OCI-LY3 (cell line): ENCODE measurements at regions not wholly inside any gene's neighbourhood (a gene's known extent, or its start where the extent isn't known, plus 50 kb on each side); places are given as distances from the start of the nearest gene placed in this dataset.

Experiments
- EZH2phosphoT487 ChIP-seq: fragments of 200-600 bp; shearing (Covaris generic); IDR thresholded peaks from 2 replicates; pipeline ENCODE4 v1.6.1; 2018; ENCODE audit warnings: antibody characterized with exemption, mixed run types, low read depth
- TF ChIP-seq, protein P1 (sequence below): fragments of 200-600, 300-600 bp; sonication (generic); IDR thresholded peaks from 2 replicates; pipeline ENCODE4 v1.5.1; 2014; ENCODE audit warnings: antibody characterized with exemption, low read length, low read depth

DNA sequence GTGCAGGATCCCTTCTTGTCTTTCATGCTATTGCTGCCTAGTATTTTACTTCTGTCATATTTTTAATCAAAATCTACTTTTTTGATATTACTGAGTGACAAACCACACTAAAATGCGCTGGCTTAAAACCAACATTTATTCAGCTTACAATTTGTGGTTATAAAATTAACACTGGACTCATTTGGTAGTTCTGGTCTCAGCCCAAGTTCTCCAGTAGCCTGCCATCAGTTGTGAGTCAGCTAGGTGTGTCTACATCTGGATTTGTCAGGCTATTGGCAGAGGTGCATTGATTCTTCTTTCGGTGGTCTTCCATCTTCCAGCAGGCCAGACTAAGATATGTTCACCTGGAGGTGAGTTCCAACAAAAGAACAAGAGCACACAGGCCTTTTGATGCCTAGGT lies 765.1 kb upstream of the FBXO33 start:
- TF ChIP-seq, protein P1, sequence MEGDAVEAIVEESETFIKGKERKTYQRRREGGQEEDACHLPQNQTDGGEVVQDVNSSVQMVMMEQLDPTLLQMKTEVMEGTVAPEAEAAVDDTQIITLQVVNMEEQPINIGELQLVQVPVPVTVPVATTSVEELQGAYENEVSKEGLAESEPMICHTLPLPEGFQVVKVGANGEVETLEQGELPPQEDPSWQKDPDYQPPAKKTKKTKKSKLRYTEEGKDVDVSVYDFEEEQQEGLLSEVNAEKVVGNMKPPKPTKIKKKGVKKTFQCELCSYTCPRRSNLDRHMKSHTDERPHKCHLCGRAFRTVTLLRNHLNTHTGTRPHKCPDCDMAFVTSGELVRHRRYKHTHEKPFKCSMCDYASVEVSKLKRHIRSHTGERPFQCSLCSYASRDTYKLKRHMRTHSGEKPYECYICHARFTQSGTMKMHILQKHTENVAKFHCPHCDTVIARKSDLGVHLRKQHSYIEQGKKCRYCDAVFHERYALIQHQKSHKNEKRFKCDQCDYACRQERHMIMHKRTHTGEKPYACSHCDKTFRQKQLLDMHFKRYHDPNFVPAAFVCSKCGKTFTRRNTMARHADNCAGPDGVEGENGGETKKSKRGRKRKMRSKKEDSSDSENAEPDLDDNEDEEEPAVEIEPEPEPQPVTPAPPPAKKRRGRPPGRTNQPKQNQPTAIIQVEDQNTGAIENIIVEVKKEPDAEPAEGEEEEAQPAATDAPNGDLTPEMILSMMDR: no peak
- no peak for TF ChIP-seq EZH2phosphoT487
